SKM-1 treated with dmso at 0.1 percent for 144 hours (cell line): ENCODE measurements at regions not wholly inside any gene's neighbourhood (a gene's known extent, or its start where the extent isn't known, plus 50 kb on each side); places are given as distances from the start of the nearest gene placed in this dataset.
"Not testable (repeated sequence)": the region's sequence is repeated elsewhere in the genome, so short reads cannot be mapped to it uniquely, and the experiment has no call there.

Experiments
- DNase-seq: peaks from one replicate; lab custom pipeline; 2025; ENCODE audit not compliant: unreplicated experiment; lab: John Stamatoyannopoulos, UW

DNA sequence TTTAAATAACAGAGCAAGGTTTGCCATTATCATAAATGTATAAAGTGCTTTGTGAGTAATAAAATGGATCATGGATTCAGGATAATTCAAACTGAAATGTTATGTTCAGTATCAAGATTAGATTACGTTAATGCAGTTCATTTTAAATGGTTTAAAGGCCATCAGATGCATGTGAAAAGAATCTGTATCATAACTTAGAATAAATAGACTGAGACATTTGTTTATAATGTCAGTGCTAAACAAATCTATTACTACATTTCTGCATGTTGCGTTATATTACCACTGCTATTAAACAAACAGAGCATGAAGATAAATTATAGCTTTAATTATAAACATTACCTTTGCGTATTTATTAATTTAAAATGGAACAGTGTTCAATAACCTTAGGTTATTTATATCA lies 160.2 kb downstream of the TOX3 start:
- no peak for DNase-seq

DNA sequence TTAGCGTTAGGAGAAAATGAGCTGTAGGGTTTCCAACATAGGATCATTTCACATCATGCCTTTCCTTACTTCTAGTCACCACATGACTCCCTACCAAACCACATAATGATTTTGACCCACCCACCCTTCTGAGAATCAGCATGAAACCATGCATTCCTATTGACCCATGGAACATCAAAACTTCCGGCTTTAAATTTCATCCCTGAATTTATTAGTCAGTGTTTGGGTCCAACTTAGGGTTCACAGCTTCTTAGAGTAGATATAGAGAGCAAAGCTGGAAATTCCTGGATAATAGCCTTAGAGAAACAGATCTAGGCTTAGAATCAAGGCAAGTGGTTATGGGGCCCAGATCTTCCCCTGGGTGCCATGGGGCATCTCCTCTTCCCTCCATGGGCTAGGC lies 162.6 kb downstream of the TOX3 start:
- no peak for DNase-seq

DNA sequence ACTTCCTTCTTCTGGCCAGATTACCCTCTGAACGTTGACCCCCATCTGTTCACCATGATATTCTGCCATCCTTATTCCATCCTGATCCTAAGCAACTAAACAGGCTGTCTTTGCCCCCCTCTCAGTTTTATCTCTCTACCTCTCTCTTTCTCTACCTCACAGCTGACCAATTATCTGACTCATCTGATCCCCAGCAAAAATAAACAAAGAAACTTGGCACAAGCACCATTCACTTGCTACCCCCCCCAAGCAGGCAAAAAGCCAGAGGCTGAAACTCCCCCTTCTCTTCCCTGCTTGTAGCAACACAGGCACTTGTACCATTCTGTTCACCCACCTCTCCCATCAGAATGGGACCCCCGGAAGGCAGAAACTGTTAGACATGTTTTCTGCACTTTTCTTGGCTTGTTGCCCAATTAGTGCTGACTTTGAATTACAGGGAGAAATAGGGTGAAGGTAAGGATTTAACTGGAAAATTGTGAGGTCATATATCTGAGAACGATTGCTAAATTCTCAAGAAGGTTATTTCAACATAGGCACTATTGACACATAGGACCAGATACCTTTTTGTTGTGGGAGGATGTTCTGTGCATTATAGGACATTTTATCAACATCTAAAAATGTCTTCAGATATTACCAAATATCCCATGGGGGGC lies 163.2 kb downstream of the TOX3 start:
- DNase-seq = no peak

DNA sequence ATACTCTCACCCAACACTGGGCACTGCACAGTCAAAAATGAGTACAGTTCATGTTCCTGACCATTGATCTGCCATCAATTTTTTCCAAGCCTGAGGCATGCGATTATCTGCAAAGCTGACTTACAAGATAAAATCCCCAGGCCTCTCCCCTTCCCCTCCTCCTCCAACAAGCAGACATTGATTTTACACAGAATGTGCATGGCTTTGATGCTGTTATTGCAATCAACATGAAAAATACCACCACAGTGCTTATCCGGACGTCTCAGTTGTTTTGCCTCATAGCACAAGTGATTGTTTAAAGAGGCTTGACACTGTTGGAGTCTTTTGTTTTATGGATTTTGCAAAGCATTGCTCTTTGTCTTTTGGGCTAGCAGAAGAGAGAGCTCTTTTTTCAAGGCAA lies 163.8 kb downstream of the TOX3 start:
- no peak for DNase-seq

DNA sequence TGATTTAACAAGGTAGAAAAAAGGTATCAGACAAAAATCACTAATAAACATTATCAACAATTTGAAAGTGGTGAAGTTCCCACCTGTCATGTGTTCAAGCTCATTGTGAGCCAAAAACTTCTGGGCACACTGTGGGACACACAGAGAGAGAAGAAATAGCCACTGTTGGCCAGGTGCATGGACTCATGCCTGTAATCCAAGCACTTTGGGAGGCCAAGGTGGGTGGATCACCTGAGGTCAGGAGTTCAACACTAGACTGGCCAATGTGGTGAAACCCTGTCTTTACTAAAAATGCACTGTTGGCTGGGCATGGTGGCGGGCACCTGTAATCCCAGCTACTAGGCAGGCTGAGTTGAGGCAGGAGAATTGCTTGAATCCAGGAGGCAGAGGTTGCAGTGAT lies 167.4 kb downstream of the TOX3 start:
- DNase-seq = no peak

DNA sequence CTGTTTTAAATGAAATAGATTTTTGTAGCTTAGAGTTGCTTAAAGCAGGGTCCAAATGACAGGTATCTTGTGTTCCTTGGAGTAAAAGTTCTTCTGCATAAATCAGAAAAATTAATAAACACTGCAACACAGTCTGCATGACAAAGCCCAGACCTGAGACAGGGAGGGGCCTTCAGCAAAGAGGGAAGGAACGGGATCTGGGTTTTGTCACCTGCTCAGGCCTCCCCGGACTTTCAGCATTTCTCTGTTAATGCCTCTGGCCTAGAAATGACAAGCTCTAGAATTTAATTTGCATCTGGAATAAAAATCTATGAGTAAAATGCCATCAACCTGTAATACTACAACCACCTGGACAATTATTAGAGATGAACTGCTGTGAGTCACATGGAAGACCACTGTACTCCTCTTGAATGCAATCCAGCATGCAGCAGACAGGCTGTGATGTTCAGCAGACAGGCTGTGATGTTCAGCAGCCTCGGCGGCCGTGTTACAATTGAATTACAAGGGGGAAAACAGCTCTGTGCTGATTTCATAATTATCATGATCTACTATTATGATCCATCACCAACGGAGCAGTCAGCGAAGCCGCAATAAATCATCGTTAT lies 170.2 kb downstream of the TOX3 start:
- no peak for DNase-seq

DNA sequence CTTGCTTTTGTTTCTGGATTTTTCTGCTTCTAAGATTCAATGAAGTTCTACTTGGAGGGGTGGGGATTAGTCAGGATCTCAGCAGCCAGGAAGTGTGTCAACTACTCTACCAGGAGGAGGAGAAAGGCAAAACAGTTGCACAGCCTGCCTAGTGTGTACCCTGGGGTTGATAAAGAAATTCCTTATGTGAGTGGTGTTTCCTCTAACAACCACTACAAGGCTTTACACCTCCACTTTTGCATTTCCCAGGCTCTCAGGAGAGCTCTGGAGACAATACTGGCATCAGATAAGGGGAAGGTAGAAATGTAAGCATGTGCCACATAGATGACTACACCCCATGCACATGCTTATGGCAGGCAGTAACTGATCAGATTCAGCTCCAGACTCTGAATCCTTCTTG lies 174.6 kb downstream of the TOX3 start:
- DNase-seq = no peak

DNA sequence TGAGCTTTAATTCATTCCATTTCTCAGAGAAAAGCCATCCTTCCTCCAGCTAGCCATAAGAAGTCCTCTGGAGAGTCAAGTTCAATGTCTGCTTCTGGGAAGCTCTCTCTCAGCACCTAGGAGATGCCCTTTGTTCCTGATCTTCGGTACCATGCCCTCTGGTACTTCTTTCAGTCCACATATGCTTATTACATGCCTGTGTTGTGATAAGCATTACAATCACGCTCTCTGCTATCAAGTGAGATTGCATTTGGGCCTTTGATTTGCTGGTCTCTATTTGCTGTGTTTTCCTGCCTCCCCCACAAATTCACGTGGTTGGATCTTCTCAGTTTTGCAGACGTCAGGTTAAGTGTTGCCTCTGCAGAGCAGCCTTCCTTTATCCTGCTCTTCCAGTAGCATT lies 178.1 kb downstream of the TOX3 start:
- DNase-seq = no peak

DNA sequence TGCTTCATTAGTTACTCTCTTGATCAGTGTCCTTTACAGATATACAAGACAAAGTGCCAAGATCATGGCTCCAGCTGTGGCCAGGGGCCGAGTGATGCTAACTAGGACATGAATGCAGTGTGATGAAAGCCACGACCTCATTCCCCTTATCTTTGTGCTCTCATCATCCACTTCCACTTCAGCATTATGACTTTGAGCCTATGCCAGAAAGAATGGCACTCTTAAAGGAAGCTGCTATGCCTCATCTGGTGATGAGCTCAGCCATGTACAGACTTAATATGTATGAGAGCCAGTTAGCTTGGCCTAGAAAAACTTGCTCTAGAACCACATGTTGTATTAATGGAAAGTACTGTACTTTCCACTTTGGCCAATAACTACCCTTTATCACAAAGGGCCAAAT lies 179.1 kb downstream of the TOX3 start:
- no peak for DNase-seq

DNA sequence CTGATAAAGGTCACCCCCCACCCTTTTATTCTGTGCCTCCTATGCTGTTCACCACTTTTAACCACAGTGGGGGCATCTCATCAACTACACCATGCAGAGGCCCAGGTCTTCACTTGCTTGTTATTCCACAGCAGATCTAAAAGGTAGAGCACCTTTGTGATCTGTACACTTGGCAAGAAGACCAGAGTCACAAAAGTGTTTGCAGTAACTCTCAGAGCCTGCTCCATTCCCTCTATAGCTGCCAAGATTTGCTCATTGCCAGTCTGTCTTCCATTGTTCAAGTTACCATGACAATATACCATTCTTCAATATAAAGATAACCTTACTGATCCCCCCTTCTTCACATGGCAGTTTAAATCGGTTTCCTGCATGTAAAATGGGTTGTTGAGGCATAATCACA lies 180.0 kb downstream of the TOX3 start:
- DNase-seq = no peak

DNA sequence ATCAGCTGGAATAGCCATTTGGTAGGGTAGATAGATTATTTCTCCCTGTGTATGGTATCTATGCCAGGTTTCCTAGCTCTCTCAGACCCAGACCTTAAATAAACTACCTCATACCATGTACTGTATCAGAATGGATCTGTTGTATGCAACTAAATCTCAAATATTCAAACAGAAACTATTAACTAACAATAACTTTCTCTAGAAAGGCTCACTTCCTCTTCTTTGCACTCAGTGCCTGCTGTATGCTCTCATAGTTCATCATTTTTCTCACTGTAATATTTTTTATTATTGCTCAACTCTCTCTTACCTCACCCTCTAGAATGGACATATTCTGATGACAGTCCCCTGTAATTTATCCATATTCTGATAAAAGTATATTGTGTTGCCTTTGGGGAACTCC lies 182.4 kb downstream of the TOX3 start:
- DNase-seq = no peak

DNA sequence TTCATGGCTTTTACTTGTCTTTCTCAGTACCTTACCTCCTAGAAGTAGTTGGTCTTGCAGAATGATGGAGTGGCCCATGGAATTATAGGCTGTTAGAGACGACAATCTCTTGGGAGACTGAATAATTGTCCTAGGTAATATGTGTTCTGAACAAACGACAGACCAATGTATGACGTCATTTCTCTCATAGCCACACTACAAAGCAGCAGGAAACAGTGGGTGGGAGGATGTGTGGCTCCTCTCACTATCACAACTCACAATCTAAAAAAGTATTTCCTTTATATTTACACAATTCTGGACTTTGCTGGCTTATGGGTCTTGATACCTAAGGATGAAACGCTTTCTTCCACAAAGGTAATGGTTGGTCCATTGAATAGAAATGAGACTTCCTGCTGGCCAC lies 183.9 kb downstream of the TOX3 start:
- DNase-seq = no peak

DNA sequence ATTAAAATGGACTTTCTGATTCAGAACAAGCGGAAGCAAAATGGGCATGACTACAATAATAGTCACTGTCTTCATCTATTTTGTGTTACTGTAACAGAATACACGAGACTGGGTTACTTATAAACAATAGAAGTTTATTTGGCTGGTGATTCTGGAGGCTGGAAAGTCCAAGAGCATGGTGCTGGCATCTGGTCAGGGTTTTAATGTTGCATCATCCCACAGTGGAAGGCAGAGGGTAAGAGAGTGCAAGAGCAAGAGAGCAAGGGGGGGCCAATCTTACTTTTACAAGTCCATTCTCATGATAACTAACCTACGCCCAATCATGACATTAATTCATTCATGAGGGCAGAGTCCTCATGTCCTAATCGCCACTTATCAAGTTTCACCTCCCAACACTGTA lies 189.2 kb downstream of the TOX3 start:
- DNase-seq = no peak

DNA sequence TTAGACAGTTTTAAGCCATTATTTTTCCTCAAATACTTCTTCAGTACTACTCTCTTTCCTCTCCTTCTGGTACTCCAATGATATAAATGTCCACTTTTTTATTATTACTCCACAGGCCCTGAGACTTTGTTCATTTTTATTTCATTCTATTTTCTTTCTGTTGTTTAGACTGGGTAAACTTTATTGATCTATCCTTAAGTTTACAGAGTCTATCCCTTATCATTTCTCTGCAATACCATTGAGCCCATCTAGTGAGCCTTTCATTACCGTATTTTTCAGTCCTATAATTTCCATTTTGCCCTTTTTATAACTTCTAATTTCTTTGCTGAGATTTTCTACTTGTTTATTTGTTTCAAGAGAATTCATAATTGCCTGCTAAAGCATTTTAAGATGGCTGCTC lies 193.7 kb downstream of the TOX3 start:
- no peak for DNase-seq

DNA sequence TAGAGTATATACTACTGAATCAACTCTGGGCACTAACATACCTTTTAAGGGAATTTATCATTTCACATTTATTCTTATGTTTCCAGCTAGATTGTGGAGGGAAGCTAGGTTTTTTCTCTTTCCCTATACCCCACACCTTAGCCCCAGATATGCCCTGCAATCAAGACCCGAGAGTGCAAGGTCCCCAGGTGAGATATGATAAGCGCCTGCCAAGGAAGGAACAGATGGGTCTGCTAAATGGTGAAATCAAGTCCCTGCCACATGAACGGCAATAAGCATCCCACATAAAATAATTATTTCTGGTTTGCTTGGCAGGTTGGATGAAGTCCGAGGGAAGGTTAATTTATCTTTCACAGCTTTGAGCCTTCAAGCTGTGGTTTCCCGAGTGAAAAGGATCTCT lies 195.5 kb downstream of the TOX3 start:
- DNase-seq = no peak

DNA sequence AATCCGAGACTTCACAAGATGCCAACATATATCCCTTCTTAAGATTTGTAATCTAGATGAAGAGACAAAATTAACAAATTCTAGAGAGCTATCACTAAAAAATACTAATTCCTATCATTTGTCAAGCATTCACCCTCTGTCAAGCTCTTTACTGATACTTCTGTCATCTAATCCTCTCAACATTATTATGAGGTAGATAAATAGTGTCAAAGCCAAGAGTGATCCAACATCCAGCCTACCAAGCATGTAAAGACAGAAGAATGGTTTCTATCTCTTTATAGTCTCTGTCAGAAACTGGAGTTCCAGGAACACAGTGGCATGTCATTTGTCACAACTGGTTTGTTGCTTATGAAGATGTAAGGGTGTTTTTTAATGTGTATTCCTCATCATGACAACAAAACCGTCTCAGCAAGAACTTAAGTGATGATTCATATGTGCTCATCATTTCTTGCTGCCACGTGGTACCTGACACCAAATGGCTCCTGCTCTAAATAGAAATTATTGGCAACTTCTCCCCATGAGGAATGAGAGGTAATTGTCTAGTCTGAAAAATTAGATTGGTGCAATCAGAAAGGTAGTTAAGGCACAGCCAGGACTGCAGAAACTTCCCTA lies 196.8 kb downstream of the TOX3 start:
- DNase-seq = no peak

DNA sequence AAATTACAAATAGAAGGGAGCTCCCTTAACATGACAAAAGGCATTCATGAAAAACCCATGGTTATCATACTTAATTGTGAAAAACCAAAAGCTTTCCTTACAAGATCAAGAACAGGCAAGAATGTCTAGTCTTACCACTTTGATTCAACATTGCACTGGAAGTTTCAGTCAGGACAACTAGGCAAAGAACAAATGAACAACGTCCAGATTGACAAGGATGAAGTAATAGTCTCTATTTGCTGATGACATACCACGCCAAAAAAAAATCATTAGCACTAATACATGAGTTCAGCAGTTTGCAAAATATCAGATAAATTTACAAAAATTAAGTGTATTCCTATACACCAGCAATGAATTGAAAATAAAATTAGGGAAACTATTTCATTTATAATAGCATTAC lies 200.2 kb downstream of the TOX3 start:
- DNase-seq = no peak

DNA sequence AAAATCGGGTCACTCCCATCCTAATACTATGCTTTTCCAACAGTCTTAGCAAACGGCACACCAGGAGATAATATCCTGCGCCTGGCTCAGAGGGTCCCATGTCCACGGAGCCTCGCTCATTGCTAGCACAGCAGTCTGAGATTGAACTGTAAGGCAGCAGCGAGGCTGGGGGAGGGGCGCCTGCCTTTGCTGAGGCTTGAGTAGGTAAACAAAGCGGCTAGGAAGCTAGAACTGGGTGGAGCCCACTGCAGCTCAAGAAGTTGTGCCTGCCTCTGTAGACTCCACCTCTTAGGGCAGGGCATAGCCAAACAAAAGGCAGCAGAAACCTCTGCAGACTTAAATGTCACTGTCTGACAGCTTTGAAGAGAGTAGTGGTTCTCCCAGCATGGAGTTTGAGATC lies 213.3 kb downstream of the TOX3 start:
- DNase-seq = not testable (repeated sequence)

DNA sequence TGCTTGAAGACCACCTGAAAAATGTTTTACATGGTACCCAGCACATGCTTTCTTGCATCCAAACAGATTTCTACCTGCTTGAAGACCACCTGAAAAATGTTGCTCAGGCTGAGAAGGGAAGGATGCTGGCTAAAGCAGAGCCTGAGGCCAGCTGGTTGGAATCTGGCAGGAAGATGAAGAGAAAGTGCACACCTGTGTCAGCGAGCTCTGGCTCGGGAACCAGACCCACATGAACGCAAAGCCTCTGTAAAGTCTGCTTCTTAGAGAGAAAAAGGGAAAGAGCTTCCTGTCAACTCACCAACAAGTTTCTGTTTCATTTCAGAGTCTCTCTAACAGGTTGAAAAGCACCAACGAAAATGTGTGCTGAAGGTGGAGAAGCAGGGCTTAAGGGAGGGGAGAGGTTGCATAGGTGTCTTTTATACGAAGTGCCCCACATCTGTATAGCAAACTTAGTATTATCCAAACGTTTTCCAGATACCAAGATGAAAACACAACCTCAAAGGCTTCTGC lies 226.0 kb downstream of the TOX3 start:
- no peak for DNase-seq

DNA sequence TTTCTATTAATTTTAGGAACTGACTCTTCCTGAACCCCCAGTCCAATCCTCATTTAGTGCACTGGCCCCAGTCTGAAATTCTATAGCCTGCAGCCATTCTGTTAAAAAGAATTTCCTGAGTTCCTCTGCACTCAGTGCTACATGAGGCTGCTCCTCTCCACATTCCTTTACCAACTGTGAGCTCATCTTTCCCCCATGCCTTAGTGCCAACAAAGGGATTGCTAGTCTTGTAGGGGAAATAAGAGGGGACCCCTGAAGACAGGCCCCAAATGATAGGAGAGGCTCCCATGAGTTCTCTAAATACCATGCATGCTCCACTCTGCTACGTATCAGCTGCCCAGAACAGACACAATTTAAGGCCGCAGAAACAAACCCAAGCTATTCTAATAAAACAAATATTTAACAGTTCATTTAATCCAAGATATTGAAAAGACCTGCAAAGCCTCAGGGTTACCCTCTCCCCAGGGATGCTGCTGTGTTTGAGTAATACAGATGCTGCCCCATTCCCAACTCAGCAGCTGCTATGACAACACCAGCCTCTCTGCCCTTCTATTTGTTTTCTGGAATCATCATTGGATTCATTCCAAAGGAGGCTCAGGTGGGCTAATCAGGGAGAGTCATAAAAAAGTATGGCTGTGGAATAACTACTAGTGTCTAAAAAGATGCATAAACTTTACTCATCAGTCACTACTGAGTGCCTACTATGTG lies 228.5 kb downstream of the TOX3 start:
- no peak for DNase-seq

DNA sequence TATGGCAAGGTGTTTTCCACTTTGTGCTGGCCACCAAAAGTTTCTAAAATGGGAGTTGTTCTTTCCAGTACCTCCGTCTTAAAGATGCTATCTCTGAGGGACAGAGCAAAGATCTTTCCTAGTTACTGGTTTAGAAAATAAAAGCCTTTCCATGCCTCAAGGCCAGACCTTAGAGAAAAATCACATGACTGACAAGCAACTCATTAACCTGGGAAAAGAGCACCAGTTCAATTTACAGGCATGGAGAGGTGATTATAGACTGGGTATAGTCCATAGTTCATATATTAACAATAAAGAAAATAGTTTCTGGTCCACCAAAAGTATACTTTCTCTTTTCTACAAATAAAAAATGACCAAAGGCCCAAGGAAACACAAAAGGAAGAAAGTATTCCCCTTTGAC lies 230.7 kb downstream of the TOX3 start:
- no peak for DNase-seq

DNA sequence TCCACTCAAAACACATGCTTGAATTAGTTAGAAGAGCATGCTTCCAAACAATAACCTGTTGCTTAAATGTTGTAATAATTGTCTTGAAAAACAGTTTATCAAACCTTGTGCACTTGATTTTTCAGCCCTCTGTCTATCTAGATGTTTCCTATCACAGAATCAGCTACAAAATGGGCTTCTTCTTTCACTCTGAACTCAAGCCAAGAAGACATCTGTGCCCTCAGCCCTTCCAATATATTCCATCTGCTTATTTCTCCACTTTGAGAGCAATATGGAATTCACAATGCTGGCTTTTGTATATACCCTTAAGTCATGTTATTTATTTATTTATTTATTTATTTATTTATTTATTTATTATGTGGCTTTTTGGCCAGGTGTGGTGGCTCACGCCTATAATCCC lies 234.2 kb downstream of the TOX3 start:
- no peak for DNase-seq
